SK-N-SH (cell line): ENCODE measurements at regions not wholly inside any gene's neighbourhood (a gene's known extent, or its start where the extent isn't known, plus 50 kb on each side); places are given as distances from the start of the nearest gene placed in this dataset.

Experiments used
- CTCF ChIP-seq: fragments of 200-600 bp; sonication (generic); IDR thresholded peaks from 2 replicates; pipeline ENCODE4 v1.6.1; 2017; ENCODE audit warnings: antibody characterized with exemption, mild to moderate bottlenecking, moderate library complexity
- IRF3 ChIP-seq: fragments of 150-350 bp; IDR thresholded peaks from 2 replicates; pipeline ENCODE4 v1.6.1; 2016; ENCODE audit warnings: mild to moderate bottlenecking, low read depth, low read length
- MXI1 ChIP-seq: IDR thresholded peaks from 2 replicates; pipeline ENCODE4 v1.6.1; 2012; ENCODE audit warnings: mild to moderate bottlenecking, low read depth, low read length, improper control_type of control experiment
- RAD21 ChIP-seq: IDR thresholded peaks from 2 replicates; pipeline ENCODE4 v1.6.1; 2012; ENCODE audit warnings: mild to moderate bottlenecking, low read length

GRCh38 chr13:82224806-82225205 lies 1657.5 kb downstream of the SLITRK1 start:
- TF ChIP-seq IRF3 (no peak), RAD21 (no peak), CTCF (no peak), MXI1 (no peak)
